HCT116 (cell line): ENCODE measurements at regions not wholly inside any gene's neighbourhood (a gene's known extent, or its start where the extent isn't known, plus 50 kb on each side); places are given as distances from the start of the nearest gene placed in this dataset.
A peak's percentile ranks its signal among the peaks of the same experiment; 100 is the strongest.
"Not testable (repeated sequence)": the region's sequence is repeated elsewhere in the genome, so short reads cannot be mapped to it uniquely, and the experiment has no call there.

ENCODE experiments used
- ATAC-seq: fragments of 200-7000 bp; cut with Tn5 transposase; 2 replicates; pipeline ENCODE4 v1.9.1; 2020; ENCODE audit warnings: mild to moderate bottlenecking, moderate library complexity
- BruUV-seq: library from RNA; stranded (reverse); fragments of 400-500 nt; replicated peaks from 2 replicates; lab custom pipeline; 2021; lab: Mats Ljungman, UMichigan
- CTCF ChIA-PET: fragments of 300-600 bp; sonication (Branson Sonifier 250); formaldehyde crosslinking; loops from one replicate; lab custom pipeline; 2021; ENCODE audit warnings: antibody characterized with exemption; lab: Charles Lee
- POLR2A ChIA-PET: fragments of 300-600, 350-600 bp; sonication (Branson Sonifier 250); formaldehyde crosslinking; loops from one replicate; lab custom pipeline; 2021; ENCODE audit warnings: antibody characterized with exemption; lab: Charles Lee
- RAD21 ChIA-PET, 2 experiments: fragments of 300-600 bp; sonication (Branson Sonifier 250); formaldehyde crosslinking; loops; one replicate each; lab custom pipeline; 2023; ENCODE audit warnings: low total read pairs in 2 of 2; ENCODE audit not compliant: uncharacterized antibody in 2 of 2, unreplicated experiment in 2 of 2, low non-redundant PET in 1 of 2; lab: Charles Lee
- DNase-seq: peaks from one replicate; pipeline ENCODE4 v3.0.0-alpha.2; 2010; ENCODE audit warnings: low read depth, low spot score
- H2AFZ ChIP-seq: fragments of 200-600 bp; shearing (Covaris generic), sonication (generic); 2 replicates; pipeline ENCODE4 v1.6.1; 2017; ENCODE audit warnings: low read depth, mixed run types, mixed read lengths, antibody characterized with exemption, low read length; ENCODE audit not compliant: poor library complexity, severe bottlenecking
- H3K27ac ChIP-seq: 2 replicates; pipeline ENCODE4 v1.5.1; 2012; ENCODE audit warnings: low read depth, low read length
- H3K27me3 ChIP-seq: fragments of 200-600 bp; sonication (generic); 2 replicates; pipeline ENCODE4 v1.6.1; 2016; ENCODE audit warnings: mixed run types, low read length, mixed read lengths; ENCODE audit not compliant: insufficient read depth
- H3K36me3 ChIP-seq, 2 experiments: fragments of 200-500 bp in 1 of 2; fragments of 200-600 bp in 1 of 2; sonication (Bioruptor generic) in 1 of 2; sonication (generic) in 1 of 2; 2 replicates each; pipeline versions ENCODE4 v1.5.1 to v1.6.1; 2014 to 2016; ENCODE audit warnings: low read length in 2 of 2, inconsistent platforms in 1 of 2, mixed read lengths in 1 of 2, mixed run types in 1 of 2; ENCODE audit not compliant: insufficient read depth in 2 of 2, control insufficient read depth in 1 of 2
- H3K4me1 ChIP-seq, 2 experiments: fragments of 200-600 bp in 1 of 2; sonication (generic) in 1 of 2; 2 replicates each; pipeline versions ENCODE4 v1.5.1 to v1.6.1; 2012 to 2017; ENCODE audit warnings: low read length in 2 of 2, inconsistent platforms in 1 of 2, mild to moderate bottlenecking in 1 of 2, mixed read lengths in 1 of 2, mixed run types in 1 of 2, moderate library complexity in 1 of 2; ENCODE audit not compliant: insufficient read depth in 2 of 2, control insufficient read depth in 1 of 2
- H3K4me2 ChIP-seq: fragments of 200-600 bp; sonication (generic); 2 replicates; pipeline ENCODE4 v1.6.1; 2017; ENCODE audit warnings: mixed run types, low read length, mixed read lengths
- H3K4me3 ChIP-seq, 2 experiments: fragments of 200-600 bp in 1 of 2; sonication (generic) in 1 of 2; replicated peaks in 1 of 2; 2 replicates each; pipeline ENCODE4 v1.5.1; 2011 to 2016; ENCODE audit warnings: low read length in 2 of 2, control low read depth in 1 of 2, low read depth in 1 of 2, mild to moderate bottlenecking in 1 of 2, mixed read lengths in 1 of 2, mixed run types in 1 of 2
- H3K79me2 ChIP-seq: fragments of 200-600 bp; sonication (generic); 2 replicates; pipeline ENCODE4 v1.6.1; 2017; ENCODE audit warnings: mild to moderate bottlenecking, mixed run types, low read length, moderate library complexity, mixed read lengths; ENCODE audit not compliant: insufficient read depth
- H3K9ac ChIP-seq: fragments of 200-600 bp; sonication (generic); 2 replicates; pipeline ENCODE4 v1.6.1; 2016; ENCODE audit warnings: low read length, mixed read lengths
- H3K9me2 ChIP-seq: fragments of 200-600 bp; sonication (generic), shearing (Covaris generic); 2 replicates; pipeline ENCODE4 v1.6.1; 2017; ENCODE audit warnings: mixed run types, mild to moderate bottlenecking, moderate library complexity; ENCODE audit not compliant: insufficient read depth
- H3K9me3 ChIP-seq, 2 experiments: fragments of 200-500 bp in 1 of 2; fragments of 200-600 bp in 1 of 2; sonication (Bioruptor generic) in 1 of 2; sonication (generic) in 1 of 2; 2 replicates each; pipeline ENCODE4 v1.6.1; 2014 to 2017; ENCODE audit warnings: low read length in 2 of 2, mixed read lengths in 2 of 2, inconsistent platforms in 1 of 2, low read depth in 1 of 2, mild to moderate bottlenecking in 1 of 2, mixed run types in 1 of 2, moderate library complexity in 1 of 2; ENCODE audit not compliant: control insufficient read depth in 1 of 2, insufficient read depth in 1 of 2
- H4K20me1 ChIP-seq: fragments of 200-600 bp; sonication (generic), shearing (Covaris generic); 2 replicates; pipeline ENCODE4 v1.6.1; 2017; ENCODE audit warnings: mixed run types, mild to moderate bottlenecking, moderate library complexity; ENCODE audit not compliant: insufficient read depth
- CEBPB ChIP-seq: IDR thresholded peaks from 2 replicates; pipeline ENCODE4 v1.6.1; 2012; ENCODE audit warnings: low read depth
- EGR1 ChIP-seq: IDR thresholded peaks from 2 replicates; pipeline ENCODE4 v1.6.1; 2012; ENCODE audit warnings: low read depth
- ELF1 ChIP-seq: IDR thresholded peaks from 2 replicates; pipeline ENCODE4 v1.6.1; 2012; ENCODE audit warnings: low read depth, borderline replicate concordance
- EZH2 ChIP-seq: fragments of 200-600 bp; sonication (generic); IDR thresholded peaks from 2 replicates; pipeline ENCODE4 v1.6.1; 2017; ENCODE audit warnings: antibody characterized with exemption, mixed run types
- EZH2phosphoT487 ChIP-seq: fragments of 200-600 bp; IDR thresholded peaks from 2 replicates; pipeline ENCODE4 v1.6.1; 2018; ENCODE audit warnings: antibody characterized with exemption, borderline replicate concordance
- JUND ChIP-seq: IDR thresholded peaks from 2 replicates; pipeline ENCODE4 v1.6.1; 2012
- POLR2AphosphoS5 ChIP-seq: IDR thresholded peaks from 2 replicates; pipeline ENCODE4 v1.6.1; 2011; ENCODE audit warnings: mild to moderate bottlenecking, low read depth, low read length, moderate library complexity
- RAD21 ChIP-seq: IDR thresholded peaks from 2 replicates; pipeline ENCODE4 v1.6.1; 2012; ENCODE audit warnings: low read depth, mild to moderate bottlenecking
- SIN3A ChIP-seq: IDR thresholded peaks from 2 replicates; pipeline ENCODE4 v1.6.1; 2012; ENCODE audit warnings: low read depth
- SP1 ChIP-seq: IDR thresholded peaks from 2 replicates; pipeline ENCODE4 v1.6.1; 2012; ENCODE audit warnings: low read depth
- TCF7L2 ChIP-seq: IDR thresholded peaks from 2 replicates; pipeline ENCODE4 v1.7.0; 2011; ENCODE audit warnings: borderline replicate concordance, inconsistent platforms; ENCODE audit not compliant: insufficient read depth, insufficient read length; ENCODE audit errors: extremely low read depth
- ZFX ChIP-seq: fragments of 450-650 bp; IDR thresholded peaks from 2 replicates; pipeline ENCODE4 v1.6.1; 2017
- ZNF274 ChIP-seq: fragments of 200-500 bp; sonication (Bioruptor generic); IDR thresholded peaks from 2 replicates; pipeline ENCODE4 v1.6.1; 2014; ENCODE audit warnings: mild to moderate bottlenecking, low read depth, low read length, inconsistent platforms
- intact Hi-C: fragments of 100-400 bp; cut with micrococcal nuclease; formaldehyde crosslinking; loops from 2 replicates; pipeline ENCODE4 v1.10.0; 2022

DNA sequence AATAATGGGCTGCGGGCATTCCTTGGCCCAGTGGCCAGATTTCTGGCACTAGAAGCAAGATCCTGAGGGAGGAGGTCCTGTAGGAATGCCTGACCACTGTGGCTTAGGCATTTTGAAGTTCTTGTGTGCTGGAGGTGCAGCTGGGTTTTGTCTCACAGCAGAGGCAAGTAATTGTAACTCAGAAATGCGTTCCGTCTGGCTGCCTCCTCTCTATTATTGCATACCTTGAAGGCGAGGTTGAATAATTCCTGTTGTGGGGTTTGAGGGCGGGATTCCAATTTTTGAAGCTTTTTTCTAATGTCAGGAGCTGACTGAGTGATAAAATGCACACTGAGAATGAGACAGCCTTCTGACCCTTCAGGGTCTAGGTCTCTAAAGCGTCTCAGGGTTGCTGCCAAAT is 170.6 kb downstream of the PPP4R3C start:
- H2AFZ ChIP-seq, H3K9me2 ChIP-seq, H3K27me3 ChIP-seq, CTCF ChIA-PET, RAD21 ChIA-PET, intact Hi-C loops, H3K79me2 ChIP-seq, H3K4me3 ChIP-seq, H3K9ac ChIP-seq, H3K36me3 ChIP-seq, H3K4me1 ChIP-seq, H3K9me3 ChIP-seq, ATAC-seq, BruUV-seq, H3K27ac ChIP-seq, H3K4me2 ChIP-seq, H4K20me1 ChIP-seq, DNase-seq, POLR2A ChIA-PET: not testable (repeated sequence)

DNA sequence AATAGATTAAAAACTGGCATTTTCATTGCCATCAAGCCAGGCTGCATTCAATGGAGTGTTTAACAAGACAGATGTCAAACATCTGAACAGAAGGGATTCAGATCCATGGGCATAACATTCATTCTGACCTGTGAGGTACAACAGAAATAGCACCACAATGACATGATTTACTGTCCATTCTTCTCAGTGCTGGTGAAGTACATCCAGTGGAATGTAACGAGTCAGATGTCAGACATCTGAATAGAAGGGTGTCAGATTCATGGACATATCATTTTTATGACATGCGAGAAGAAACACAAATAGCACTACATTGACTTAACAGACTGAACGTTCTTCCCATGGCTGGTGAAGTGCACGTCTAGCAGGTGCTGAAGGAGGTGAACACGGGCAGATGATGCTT is 186.4 kb downstream of the PPP4R3C start:
- no peaks in the 10 kb centered on the region for H3K79me2 ChIP-seq
- CTCF ChIA-PET = no interaction called here
- ATAC-seq = peak; percentile 52; the same call in 1 of the 2 replicates

More for the DNA sequence above, 186.4 kb downstream of the PPP4R3C start:
- TF ChIP-seq SP1 (no peak), CEBPB (no peak), TCF7L2 (no peak), EGR1 (no peak), EZH2phosphoT487 (no peak), ELF1 (no peak), RAD21 (no peak), POLR2AphosphoS5 (no peak), ZFX (no peak), ZNF274 (no peak), JUND (no peak), EZH2 (no peak), SIN3A (no peak)
- H3K9ac ChIP-seq = no peak overlapping the region
- H3K4me3 ChIP-seq = no peak overlapping the region
- no peak overlapping the region for H3K27ac ChIP-seq
- no peaks in the 10 kb centered on the region for H4K20me1 ChIP-seq
- H3K9me2 ChIP-seq = no peaks in the 10 kb centered on the region
- intact Hi-C loops = no loop called here
- no TSS peak for BruUV-seq
- H3K36me3 ChIP-seq = no peaks in the 10 kb centered on the region
- peak; percentile 0 for DNase-seq
- no peaks in the 10 kb centered on the region for H3K27me3 ChIP-seq
- no peak overlapping the region for H2AFZ ChIP-seq
- peak overlapping the region; percentile 14; the same call in 1 of the 2 replicates for H3K4me2 ChIP-seq
- ChIA-PET POLR2A (no interaction called here), RAD21 (no interaction called here)
- H3K4me1 ChIP-seq = peaks cover 0 to 14% of the 10 kb centered on the region in 2 experiments; a peak in 1 of 4 replicates
- H3K9me3 ChIP-seq = no peaks in the 10 kb centered on the region
